ENCODE measurements at regions not wholly inside any gene's neighbourhood (a gene's known extent, or its start where the extent isn't known, plus 50 kb on each side); places are given as distances from the start of the nearest gene placed in this dataset.

DNA sequence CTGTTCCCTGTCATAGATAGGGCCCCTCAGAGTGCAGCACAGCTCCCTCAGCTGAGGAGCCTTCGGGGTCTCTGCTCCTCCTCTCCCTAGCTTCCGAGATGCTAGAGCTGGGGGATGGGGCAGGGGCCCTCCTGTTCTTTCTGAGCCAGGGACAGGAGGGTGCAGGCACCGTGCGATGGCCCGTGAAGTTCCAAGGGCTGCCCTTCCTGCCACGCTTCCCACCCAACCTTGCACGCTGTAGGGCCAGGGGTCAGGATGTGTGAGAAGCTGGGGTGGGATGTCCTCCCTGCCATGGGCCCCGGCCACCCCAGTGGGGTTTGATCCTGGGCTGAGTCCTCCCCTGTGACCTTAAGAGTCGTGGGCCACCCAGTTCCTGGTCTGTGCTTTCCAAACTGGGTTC, 240.7 kb upstream of the C1orf174 start:
- TF ChIP-seq, protein P1, sequence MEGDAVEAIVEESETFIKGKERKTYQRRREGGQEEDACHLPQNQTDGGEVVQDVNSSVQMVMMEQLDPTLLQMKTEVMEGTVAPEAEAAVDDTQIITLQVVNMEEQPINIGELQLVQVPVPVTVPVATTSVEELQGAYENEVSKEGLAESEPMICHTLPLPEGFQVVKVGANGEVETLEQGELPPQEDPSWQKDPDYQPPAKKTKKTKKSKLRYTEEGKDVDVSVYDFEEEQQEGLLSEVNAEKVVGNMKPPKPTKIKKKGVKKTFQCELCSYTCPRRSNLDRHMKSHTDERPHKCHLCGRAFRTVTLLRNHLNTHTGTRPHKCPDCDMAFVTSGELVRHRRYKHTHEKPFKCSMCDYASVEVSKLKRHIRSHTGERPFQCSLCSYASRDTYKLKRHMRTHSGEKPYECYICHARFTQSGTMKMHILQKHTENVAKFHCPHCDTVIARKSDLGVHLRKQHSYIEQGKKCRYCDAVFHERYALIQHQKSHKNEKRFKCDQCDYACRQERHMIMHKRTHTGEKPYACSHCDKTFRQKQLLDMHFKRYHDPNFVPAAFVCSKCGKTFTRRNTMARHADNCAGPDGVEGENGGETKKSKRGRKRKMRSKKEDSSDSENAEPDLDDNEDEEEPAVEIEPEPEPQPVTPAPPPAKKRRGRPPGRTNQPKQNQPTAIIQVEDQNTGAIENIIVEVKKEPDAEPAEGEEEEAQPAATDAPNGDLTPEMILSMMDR (IDR thresholded peaks at IDR 0.05) = no peak
- TF ChIP-seq EP300 (IDR thresholded peaks at IDR 0.05) (no peak), POLR2A (IDR thresholded peaks at IDR 0.05) (no peak), POLR2AphosphoS5 (IDR thresholded peaks at IDR 0.05) (no peak)
- no peaks in the 10 kb centered on the region for H3K9me3 ChIP-seq
- H3K27me3 ChIP-seq = peaks cover 64% of the 10 kb centered on the region
- no peak overlapping the region for H3K27ac ChIP-seq
- 72% methylated on average over 2 of the region's 9 CpGs; no CpG with 5 or more reads in 1 of the 2 donors for WGBS, 2 donors (ENCODE audit: low coverage in 1 of 2)
- ATAC-seq = no peak
- H3K4me3 ChIP-seq = no peak overlapping the region
- no peaks in the 10 kb centered on the region for H3K4me1 ChIP-seq
- no peaks in the 10 kb centered on the region for H3K36me3 ChIP-seq

DNA sequence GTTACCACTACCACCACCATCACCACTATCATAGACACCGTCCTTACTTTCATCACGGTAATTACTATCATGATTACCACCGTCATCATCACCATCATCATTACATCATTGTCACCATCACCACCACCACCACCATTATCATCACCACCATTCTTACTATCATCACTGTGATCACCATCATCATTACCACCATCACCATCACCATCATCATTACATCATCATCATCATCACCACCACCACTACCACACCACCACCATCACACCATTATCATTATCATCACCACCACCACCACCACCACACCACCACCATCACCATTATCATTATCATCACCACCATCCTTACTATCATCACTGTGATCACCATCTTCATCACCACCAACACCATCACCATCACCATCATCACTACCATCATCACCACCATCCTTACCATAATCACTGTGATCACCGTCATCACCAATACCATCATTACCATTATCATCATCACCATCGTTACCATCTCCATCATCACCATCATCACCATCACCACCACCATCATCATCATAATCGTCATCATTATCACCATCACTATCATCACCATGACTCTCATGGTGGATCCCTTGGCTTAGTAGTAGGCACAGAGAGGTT, 244.4 kb upstream of the C1orf174 start:
- no peaks in the 10 kb centered on the region for H3K9me3 ChIP-seq
- no peak overlapping the region for H3K27ac ChIP-seq
- H3K36me3 ChIP-seq = no peaks in the 10 kb centered on the region
- H3K27me3 ChIP-seq = peaks cover 66% of the 10 kb centered on the region
- no peak overlapping the region for H3K4me3 ChIP-seq
- H3K4me1 ChIP-seq = no peaks in the 10 kb centered on the region
- no peak for ATAC-seq
- no peak for TF ChIP-seq POLR2A (IDR thresholded peaks at IDR 0.05)
- TF ChIP-seq, protein P1 (IDR thresholded peaks at IDR 0.05) = no peak
- TF ChIP-seq POLR2AphosphoS5 (IDR thresholded peaks at IDR 0.05) = no peak
- TF ChIP-seq EP300 (IDR thresholded peaks at IDR 0.05) = no peak
- WGBS, 2 donors (ENCODE audit: low coverage in 1 of 2) = 88 to 95% methylated on average over 6 of the region's 6 CpGs

GRCh38 chr1:4146101-4146500, 246.0 kb upstream of the C1orf174 start:
- no peaks in the 10 kb centered on the region for H3K4me1 ChIP-seq
- H3K9me3 ChIP-seq = no peaks in the 10 kb centered on the region
- H3K27me3 ChIP-seq = peaks cover 50% of the 10 kb centered on the region
- no peak overlapping the region for H3K27ac ChIP-seq
- 72 to 82% methylated on average over 5 to 7 of the region's 7 CpGs for WGBS, 2 donors (ENCODE audit: low coverage in 1 of 2)
- no peaks in the 10 kb centered on the region for H3K36me3 ChIP-seq
- ATAC-seq = no peak
- no peak for TF ChIP-seq POLR2AphosphoS5 (IDR thresholded peaks at IDR 0.05)
- no peak for TF ChIP-seq POLR2A (IDR thresholded peaks at IDR 0.05)
- TF ChIP-seq, protein P1 (IDR thresholded peaks at IDR 0.05) = no peak
- no peak for TF ChIP-seq EP300 (IDR thresholded peaks at IDR 0.05)
- H3K4me3 ChIP-seq = no peak overlapping the region

- WGBS, 2 donors (ENCODE audit: low coverage in 1 of 2) = 75 to 89% methylated on average over 3 to 5 of the region's 5 CpGs
- no peak overlapping the region for H3K4me3 ChIP-seq
- H3K9me3 ChIP-seq = no peaks in the 10 kb centered on the region
- H3K36me3 ChIP-seq = no peaks in the 10 kb centered on the region
- no peak for ATAC-seq
- no peak overlapping the region for H3K27ac ChIP-seq
- no peaks in the 10 kb centered on the region for H3K4me1 ChIP-seq
- H3K27me3 ChIP-seq = peaks cover 45% of the 10 kb centered on the region
- TF ChIP-seq POLR2AphosphoS5 (IDR thresholded peaks at IDR 0.05) (no peak), EP300 (IDR thresholded peaks at IDR 0.05) (no peak), POLR2A (IDR thresholded peaks at IDR 0.05) (no peak)
- TF ChIP-seq, protein P1 (IDR thresholded peaks at IDR 0.05) = no peak
Observed at GRCh38 chr1:4146614-4147013, 246.5 kb upstream of the C1orf174 start.

- 38 to 49% methylated on average over 10 to 12 of the region's 12 CpGs for WGBS, 2 donors (ENCODE audit: low coverage in 1 of 2)
- H3K36me3 ChIP-seq = no peaks in the 10 kb centered on the region
- no peak overlapping the region for H3K27ac ChIP-seq
- peaks cover 45% of the 10 kb centered on the region for H3K27me3 ChIP-seq
- H3K4me3 ChIP-seq = no peak overlapping the region
- no peaks in the 10 kb centered on the region for H3K9me3 ChIP-seq
- ATAC-seq = no peak
- TF ChIP-seq EP300 (IDR thresholded peaks at IDR 0.05) = no peak
- TF ChIP-seq, protein P1 (IDR thresholded peaks at IDR 0.05) = no peak
- no peak for TF ChIP-seq POLR2AphosphoS5 (IDR thresholded peaks at IDR 0.05)
- TF ChIP-seq POLR2A (IDR thresholded peaks at IDR 0.05) = no peak
- no peaks in the 10 kb centered on the region for H3K4me1 ChIP-seq
Observed at GRCh38 chr1:4147509-4147908, 247.4 kb upstream of the C1orf174 start.
